GM13976 (cell line): ENCODE measurements at regions not wholly inside any gene's neighbourhood (a gene's known extent, or its start where the extent isn't known, plus 50 kb on each side); places are given as distances from the start of the nearest gene placed in this dataset.
"Not testable (repeated sequence)": the region's sequence is repeated elsewhere in the genome, so short reads cannot be mapped to it uniquely, and the experiment has no call there.

Experiments used
- DNase-seq: peaks from one replicate; pipeline ENCODE4 v3.0.0; 2012; ENCODE audit warnings: low spot score
- in situ Hi-C: fragments of 300-500 bp; cut with MboI; formaldehyde crosslinking; loops from one replicate; pipeline ENCODE4 v1.12.0; 2022; ENCODE audit warnings: low sequenced_read_pairs, mixed read lengths, inconsistent platforms; ENCODE audit not compliant: unreplicated experiment
- TF ChIP-seq, protein P1 (sequence below): IDR thresholded peaks from 2 replicates; pipeline ENCODE4 v1.5.1; 2012; ENCODE audit warnings: borderline replicate concordance, mild to moderate bottlenecking; ENCODE audit not compliant: insufficient read depth; ENCODE audit errors: extremely low read depth, missing control alignments, control extremely low read depth

DNA sequence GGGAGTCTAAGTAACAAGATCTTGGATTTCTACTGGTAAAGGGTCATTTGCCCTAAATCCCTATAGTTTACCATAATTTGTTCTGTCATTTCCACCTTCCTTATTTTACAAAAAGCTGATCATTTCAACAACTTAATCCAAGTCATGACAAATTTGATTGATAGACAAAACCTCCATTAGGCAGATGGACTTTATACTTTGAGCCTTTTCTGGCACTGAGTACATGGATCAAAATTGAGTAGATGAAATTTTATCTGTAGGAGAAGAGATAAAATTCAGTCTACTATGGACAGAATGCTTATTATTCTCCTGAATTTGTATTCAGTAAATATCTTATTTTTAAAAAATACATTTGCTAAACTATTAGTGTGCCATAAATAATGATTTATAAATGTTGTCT lies 62.6 kb upstream of the NRIP1 start:
- in situ Hi-C loops: no loop called here

GRCh38 chr21:15128267-15128666 lies 63.5 kb upstream of the NRIP1 start:
- TF ChIP-seq, protein P1, sequence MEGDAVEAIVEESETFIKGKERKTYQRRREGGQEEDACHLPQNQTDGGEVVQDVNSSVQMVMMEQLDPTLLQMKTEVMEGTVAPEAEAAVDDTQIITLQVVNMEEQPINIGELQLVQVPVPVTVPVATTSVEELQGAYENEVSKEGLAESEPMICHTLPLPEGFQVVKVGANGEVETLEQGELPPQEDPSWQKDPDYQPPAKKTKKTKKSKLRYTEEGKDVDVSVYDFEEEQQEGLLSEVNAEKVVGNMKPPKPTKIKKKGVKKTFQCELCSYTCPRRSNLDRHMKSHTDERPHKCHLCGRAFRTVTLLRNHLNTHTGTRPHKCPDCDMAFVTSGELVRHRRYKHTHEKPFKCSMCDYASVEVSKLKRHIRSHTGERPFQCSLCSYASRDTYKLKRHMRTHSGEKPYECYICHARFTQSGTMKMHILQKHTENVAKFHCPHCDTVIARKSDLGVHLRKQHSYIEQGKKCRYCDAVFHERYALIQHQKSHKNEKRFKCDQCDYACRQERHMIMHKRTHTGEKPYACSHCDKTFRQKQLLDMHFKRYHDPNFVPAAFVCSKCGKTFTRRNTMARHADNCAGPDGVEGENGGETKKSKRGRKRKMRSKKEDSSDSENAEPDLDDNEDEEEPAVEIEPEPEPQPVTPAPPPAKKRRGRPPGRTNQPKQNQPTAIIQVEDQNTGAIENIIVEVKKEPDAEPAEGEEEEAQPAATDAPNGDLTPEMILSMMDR: no peak
- no peak for DNase-seq
- in situ Hi-C loops: no loop called here

More for the DNA sequence above, 62.6 kb upstream of the NRIP1 start:
- TF ChIP-seq, protein P1: no peak
- DNase-seq: no peak

- DNase-seq, in situ Hi-C loops: not testable (repeated sequence)
Measured at GRCh38 chr21:15128714-15129113, 63.9 kb upstream of the NRIP1 start.

- in situ Hi-C loops: no loop called here
- TF ChIP-seq, protein P1: no peak
- no peak for DNase-seq
Measured at GRCh38 chr21:15130326-15130725, 65.5 kb upstream of the NRIP1 start.

DNA sequence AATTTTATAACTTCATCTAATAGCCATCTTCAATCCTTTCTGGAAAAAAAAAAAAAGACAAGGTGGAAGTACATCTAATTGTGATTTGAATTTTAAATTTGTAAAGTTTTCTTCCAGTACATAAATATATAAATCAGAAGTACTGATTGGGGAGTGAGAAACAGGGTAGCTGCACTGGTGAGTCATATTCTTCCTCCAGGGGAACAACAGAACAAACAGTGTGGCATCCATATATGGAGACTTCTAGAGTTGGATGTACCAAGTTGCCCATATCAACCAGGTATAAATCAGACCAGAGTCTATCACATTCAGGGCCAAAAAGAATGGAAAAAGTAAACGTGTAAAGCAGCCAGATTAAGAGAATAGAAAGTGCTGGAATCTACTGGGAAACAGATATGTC lies 66.0 kb upstream of the NRIP1 start:
- TF ChIP-seq, protein P1: no peak
- in situ Hi-C loops: no loop called here
- no peak for DNase-seq

DNA sequence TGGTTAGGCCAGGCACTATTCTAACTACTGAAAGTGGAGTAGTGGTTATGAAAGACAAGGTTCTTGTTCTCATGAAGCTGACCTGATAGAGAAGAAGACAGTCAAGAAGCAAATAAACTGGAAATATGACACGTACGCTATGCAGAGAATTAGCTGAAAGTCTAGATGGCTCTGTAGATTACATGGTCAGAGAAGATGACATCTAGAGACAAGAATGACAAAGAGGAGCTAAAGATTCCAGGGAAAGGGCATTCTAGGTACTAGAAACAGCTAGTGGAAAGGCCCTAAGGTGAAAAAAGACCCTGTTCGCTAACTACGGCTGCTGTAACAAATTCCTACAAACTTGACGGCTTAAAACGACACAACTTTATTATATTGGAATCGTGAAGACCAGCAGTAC lies 68.0 kb upstream of the NRIP1 start:
- DNase-seq: no peak
- TF ChIP-seq, protein P1: no peak
- in situ Hi-C loops: no loop called here

DNA sequence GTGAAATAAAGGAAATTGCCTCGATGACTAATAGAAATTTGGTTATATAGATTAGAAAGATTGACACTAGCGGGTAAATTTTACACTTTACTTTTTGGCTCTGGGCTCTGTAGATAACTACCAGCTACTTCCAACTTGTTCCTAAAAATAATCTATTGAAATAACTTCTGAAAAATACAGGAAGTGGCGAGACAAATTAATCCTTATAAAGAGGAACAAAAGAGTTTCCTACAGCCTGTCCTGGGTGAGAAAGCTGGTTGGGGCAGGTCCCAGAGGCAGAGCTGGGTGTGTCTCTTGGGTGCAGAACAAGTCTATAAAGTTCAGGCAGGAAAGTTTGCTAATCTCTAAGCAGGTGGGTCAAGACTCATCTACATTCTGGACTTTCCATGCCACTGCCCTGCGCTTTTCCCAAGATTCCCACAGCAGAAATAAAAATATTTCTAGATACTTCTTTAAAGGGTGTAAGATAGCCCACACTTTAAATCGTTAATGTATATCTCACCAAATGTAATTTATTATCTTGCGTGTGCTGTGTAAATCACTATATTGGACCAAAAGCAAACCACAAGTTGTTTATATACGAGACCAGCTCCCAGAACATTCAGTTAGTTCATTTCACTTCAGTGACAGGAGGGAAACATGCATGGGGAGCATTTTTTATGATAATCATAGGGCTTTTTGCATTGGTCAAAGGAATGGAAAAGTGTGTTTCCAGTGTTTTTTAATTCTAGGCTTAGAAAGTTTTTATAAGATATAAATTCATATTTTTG lies 70.1 kb upstream of the NRIP1 start:
- in situ Hi-C loops: no loop called here
- no peak for DNase-seq
- TF ChIP-seq, protein P1: no peak
